RWPE1 (cell line): ENCODE measurements at regions not wholly inside any gene's neighbourhood (a gene's known extent, or its start where the extent isn't known, plus 50 kb on each side); places are given as distances from the start of the nearest gene placed in this dataset.
A peak's percentile ranks its signal among the peaks of the same experiment; 100 is the strongest.

Experiments
- CTCF ChIA-PET: fragments of 350-600 bp; sonication (Branson Sonifier 250); formaldehyde crosslinking; extraction: SDS; loops from one replicate; lab custom pipeline; 2021; lab: Yijun Ruan, JAX
- POLR2A ChIA-PET: fragments of 400-600 bp; formaldehyde crosslinking; extraction: SDS; loops from one replicate; lab custom pipeline; 2020; ENCODE audit warnings: antibody characterized with exemption; ENCODE audit not compliant: low non-redundant PET; lab: Yijun Ruan, JAX
- DNase-seq: peaks from one replicate; pipeline ENCODE4 v3.0.0; 2012; ENCODE audit warnings: low spot score
- H3K27ac ChIP-seq: fragments of 450-650 bp; 2 replicates; pipeline ENCODE4 v1.5.1; 2017
- TF ChIP-seq, protein P1 (sequence below): fragments of 450-650 bp; conservative IDR thresholded peaks from 2 replicates; pipeline ENCODE4 v1.5.1; 2017; ENCODE audit warnings: low read depth, mild to moderate bottlenecking

DNA sequence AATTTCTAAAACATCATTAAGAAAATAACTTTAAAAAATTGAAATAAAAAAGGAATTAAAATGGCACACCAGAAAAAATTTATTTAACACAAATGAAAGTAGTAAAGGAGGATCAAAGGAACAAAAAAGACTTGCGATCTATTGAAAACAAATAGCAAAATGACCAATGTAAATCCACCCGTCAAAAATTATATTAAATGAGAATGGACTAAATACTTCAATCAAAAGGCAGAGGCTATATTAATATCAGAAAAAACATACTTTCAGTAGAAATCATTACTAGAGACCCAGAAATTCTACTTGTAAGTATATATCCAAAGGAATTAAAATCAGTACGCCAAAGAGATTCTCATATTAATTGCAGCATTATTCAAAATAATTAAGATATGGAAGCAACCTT is 293.1 kb upstream of the SOX4 start:
- CTCF ChIA-PET = no interaction called here
- no peak for DNase-seq
- POLR2A ChIA-PET = no interaction called here
- no peak overlapping the region for H3K27ac ChIP-seq
- TF ChIP-seq, protein P1, sequence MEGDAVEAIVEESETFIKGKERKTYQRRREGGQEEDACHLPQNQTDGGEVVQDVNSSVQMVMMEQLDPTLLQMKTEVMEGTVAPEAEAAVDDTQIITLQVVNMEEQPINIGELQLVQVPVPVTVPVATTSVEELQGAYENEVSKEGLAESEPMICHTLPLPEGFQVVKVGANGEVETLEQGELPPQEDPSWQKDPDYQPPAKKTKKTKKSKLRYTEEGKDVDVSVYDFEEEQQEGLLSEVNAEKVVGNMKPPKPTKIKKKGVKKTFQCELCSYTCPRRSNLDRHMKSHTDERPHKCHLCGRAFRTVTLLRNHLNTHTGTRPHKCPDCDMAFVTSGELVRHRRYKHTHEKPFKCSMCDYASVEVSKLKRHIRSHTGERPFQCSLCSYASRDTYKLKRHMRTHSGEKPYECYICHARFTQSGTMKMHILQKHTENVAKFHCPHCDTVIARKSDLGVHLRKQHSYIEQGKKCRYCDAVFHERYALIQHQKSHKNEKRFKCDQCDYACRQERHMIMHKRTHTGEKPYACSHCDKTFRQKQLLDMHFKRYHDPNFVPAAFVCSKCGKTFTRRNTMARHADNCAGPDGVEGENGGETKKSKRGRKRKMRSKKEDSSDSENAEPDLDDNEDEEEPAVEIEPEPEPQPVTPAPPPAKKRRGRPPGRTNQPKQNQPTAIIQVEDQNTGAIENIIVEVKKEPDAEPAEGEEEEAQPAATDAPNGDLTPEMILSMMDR = no peak

DNA sequence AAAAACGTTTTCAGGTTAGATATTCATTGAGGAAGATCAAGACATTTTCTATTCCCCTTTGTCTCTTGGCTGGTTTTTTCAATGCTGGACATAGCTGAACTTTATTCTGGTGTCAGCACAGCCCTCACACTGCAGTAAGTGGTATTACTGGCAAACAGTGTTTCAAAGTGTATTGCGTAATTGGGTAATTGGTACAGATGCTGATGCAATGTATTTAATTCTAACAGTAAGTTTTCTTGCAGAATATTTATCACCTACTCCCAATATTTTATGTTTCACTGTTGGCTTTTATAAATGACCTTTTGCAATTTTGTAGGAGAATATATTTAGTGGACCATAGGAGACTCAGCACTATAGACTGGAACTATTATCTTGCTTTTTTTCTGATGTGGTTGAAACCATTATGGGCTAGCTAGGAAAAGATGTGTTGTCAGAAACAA is 287.6 kb upstream of the SOX4 start:
- DNase-seq = peak; percentile 24
- ChIA-PET CTCF (interaction anchor here (0.6 to 1.0 kb wide), 3 partner anchors 13 to 226 kb away, joined by 3 to 4 read pairs (median 3); no protein-coding TSS in a partner anchor), POLR2A (no interaction called here)
- H3K27ac ChIP-seq = no peak overlapping the region
- TF ChIP-seq, protein P1 = no peak; the same call in 1 of the 2 replicates

DNA sequence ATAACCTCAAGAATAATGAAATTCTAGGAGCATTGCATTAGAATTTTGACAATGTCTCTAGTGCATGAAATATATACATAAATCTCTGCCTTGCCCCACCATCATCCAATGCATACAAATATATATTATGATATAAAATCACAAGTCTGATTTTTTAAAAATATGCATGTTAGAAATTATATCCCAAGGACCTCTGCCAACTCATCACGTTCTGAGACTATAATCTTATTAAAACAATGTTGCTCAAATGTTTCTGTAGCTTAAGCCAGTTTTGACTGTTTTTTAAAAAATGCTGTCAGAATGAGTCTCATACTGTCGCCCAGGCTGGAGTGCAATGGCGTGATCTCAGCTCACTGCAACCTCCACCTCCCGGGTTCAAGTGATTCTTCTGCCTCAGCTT is 287.0 kb upstream of the SOX4 start:
- ChIA-PET CTCF (no interaction called here), POLR2A (no interaction called here)
- no peak overlapping the region for H3K27ac ChIP-seq
- no peak for DNase-seq
- TF ChIP-seq, protein P1 = no peak

DNA sequence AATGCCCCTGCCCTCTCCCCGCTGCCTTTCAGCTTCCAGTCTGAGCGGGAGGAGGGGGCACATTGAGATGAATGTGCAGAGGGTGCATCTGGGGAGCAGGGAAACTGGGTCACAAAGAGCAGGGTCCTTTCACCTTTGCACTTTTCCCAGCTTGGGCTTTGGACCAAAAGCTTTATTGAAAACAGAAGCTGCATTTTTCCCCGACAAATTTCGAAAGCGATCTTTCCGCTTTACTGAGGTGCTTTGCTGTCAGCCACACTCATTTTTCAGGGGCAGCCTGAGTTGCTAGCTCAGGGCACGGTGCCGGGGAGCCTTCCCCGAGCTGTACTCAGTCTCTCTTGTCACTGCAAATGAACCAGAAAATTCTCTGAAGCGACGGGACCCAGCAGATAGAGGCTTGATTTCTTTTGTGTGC is 283.7 kb upstream of the SOX4 start:
- CTCF ChIA-PET = no interaction called here
- no peak for DNase-seq
- POLR2A ChIA-PET = no interaction called here
- TF ChIP-seq, protein P1 = no peak
- H3K27ac ChIP-seq = no peak overlapping the region

DNA sequence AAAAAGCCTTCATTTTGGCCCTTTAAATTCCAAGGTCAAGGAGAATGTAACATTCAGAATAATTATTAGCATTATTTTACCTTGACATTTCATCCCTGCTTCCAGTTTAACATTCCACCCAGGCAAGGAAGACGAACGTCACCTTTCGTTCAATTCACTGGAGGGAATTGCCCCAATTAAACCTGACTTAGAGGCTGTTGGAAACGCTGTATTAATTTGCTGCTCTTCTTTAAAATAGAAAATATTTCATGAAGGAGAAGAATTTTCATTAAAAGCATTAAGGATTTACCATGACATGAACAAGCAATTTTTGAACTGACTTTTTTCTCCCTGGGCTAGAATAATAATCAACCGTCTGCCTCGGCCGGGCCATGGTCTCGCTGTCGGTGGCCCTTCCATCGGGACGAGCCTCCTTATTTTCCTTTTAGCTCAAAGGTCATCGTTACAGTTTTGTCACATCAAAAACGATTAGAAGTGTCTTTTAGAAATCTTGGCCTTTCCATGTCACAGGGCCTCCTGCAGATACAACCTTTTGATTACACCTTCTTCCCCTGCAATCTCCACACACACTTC is 282.9 kb upstream of the SOX4 start:
- TF ChIP-seq, protein P1 = no peak
- POLR2A ChIA-PET = no interaction called here
- DNase-seq = no peak
- CTCF ChIA-PET = no interaction called here
- H3K27ac ChIP-seq = no peak overlapping the region

DNA sequence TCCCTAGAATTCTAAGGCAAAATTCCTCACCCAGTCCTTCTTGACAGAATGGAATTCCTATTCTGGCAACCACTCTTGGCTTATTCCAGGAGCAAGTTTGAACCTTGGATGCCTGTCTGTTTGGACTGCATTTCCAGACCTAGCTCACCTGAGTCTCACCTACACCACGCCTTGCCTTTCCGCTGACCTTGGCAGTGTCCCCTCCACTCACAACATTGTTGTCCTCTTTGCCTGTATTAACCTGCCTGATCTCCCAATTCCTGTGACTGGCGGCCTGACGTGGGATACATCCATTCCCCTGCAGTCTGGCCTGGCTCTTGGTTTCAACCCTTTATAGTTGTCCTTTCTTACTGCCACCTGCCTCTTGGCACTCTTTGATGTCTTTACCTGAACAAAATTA is 281.4 kb upstream of the SOX4 start:
- CTCF ChIA-PET = no interaction called here
- no peak overlapping the region for H3K27ac ChIP-seq
- POLR2A ChIA-PET = no interaction called here
- DNase-seq = no peak
- TF ChIP-seq, protein P1 = no peak

DNA sequence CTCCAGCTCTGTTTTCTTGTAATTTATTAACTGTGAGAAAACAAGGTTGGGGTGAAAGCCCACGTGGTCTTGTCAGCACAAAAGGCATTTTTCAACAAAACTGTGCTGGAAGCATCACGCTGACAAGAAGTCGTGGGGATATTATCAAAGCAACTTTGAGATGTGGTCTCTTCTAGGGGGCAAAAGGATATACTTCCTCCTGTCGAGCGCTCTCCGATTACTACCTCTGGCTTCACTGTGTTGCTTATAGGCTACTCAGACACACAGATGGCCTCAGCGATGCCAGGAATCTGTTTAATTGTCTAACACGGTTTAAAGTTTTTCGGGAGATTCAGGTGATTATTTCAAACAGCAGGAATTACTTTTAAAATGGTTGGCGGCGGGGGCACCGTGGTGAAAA is 275.9 kb upstream of the SOX4 start:
- ChIA-PET POLR2A (no interaction called here), CTCF (no interaction called here)
- TF ChIP-seq, protein P1 = no peak

More for the DNA sequence above, 275.9 kb upstream of the SOX4 start:
- no peak for DNase-seq
- H3K27ac ChIP-seq = no peak overlapping the region
